LNCaP clone FGC (cell line): ENCODE measurements at regions not wholly inside any gene's neighbourhood (a gene's known extent, or its start where the extent isn't known, plus 50 kb on each side); places are given as distances from the start of the nearest gene placed in this dataset.

Experiments
- DNase-seq: peaks from one replicate; pipeline ENCODE4 v3.0.0-alpha.2; 2011; ENCODE audit warnings: low read depth
- H3K4me3 ChIP-seq: 2 replicates; pipeline ENCODE4 v1.5.1; 2011; ENCODE audit warnings: mild to moderate bottlenecking, low read depth, low read length, control low read depth
- TF ChIP-seq, protein P1 (sequence below): IDR thresholded peaks from 2 replicates; pipeline ENCODE4 v1.5.1; 2012; ENCODE audit warnings: mild to moderate bottlenecking; ENCODE audit not compliant: control insufficient read depth, insufficient read depth; ENCODE audit errors: extremely low read depth

DNA sequence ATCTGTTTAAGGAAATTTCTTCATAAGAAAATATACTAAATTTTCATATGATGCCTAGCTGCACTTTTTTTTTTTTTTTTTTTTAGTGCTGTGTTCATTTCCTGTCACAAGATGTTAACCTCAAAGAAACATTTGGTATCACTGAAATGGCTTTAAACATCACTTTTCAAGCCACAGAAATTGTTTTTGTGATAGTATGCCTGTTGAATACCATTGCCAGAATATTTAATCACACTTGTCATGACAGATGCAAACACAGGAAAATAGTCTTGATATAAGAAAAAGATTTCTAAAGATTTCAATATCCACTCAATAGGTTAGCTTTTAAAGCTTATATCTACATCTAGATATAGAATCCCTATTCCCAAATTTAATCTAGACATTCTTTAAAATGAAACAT, 608.5 kb upstream of the AGTR1 start:
- no peak for DNase-seq
- no peak overlapping the region for H3K4me3 ChIP-seq
- TF ChIP-seq, protein P1, sequence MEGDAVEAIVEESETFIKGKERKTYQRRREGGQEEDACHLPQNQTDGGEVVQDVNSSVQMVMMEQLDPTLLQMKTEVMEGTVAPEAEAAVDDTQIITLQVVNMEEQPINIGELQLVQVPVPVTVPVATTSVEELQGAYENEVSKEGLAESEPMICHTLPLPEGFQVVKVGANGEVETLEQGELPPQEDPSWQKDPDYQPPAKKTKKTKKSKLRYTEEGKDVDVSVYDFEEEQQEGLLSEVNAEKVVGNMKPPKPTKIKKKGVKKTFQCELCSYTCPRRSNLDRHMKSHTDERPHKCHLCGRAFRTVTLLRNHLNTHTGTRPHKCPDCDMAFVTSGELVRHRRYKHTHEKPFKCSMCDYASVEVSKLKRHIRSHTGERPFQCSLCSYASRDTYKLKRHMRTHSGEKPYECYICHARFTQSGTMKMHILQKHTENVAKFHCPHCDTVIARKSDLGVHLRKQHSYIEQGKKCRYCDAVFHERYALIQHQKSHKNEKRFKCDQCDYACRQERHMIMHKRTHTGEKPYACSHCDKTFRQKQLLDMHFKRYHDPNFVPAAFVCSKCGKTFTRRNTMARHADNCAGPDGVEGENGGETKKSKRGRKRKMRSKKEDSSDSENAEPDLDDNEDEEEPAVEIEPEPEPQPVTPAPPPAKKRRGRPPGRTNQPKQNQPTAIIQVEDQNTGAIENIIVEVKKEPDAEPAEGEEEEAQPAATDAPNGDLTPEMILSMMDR = no peak

DNA sequence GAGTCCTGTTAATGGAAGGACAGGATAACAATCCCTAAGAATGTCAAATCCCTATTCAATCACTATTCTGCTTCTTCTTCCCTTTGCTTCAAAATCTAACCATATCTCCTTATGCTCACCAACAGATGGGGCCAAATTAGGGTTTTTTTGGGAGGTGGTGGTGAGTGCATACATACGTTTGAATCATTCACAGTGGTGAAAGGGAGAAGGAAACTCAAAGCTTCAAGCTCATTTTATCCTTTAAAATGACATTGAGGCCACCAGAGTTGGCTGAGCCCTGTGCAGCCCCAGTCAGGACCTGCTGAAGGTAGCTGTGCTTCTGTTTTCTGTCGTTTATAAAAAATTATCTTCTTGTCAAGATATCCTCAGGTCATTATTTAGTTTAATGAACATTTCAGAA, 607.5 kb upstream of the AGTR1 start:
- TF ChIP-seq, protein P1 = no peak
- DNase-seq = no peak

DNA sequence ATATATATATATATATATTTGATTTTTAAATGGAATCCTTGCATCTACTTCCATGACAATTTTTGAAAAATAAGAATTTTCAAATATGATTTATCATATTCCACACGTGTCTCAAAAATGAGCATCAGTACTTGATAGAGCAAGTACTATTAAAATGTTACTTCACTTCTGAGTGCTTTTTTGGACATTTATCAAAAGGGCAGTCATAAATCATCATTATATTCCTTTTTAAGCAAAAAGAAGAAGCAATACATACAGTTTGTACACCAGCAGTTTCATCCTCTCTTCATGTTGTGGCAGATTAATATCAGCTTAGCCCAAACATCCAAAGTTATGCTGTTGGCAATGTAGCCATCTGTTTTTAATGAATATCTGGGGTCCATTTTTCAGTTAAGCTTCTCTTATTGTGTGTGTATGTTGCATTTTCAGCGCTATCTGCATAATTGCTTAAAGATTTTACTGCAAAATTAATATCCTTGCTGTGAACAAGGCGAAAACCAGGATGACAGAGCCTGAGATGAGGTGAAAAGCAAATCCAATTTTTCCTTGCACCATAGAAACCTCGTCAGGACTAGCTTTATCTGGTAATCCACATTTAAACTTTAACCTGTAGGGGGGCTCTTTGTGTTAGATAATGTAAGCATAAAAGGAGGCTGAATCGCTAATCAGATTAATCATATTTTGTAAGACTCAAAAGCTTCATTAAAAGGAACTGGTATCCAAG, 604.9 kb upstream of the AGTR1 start:
- TF ChIP-seq, protein P1 = no peak
- no peak for DNase-seq
- H3K4me3 ChIP-seq = no peak overlapping the region

More for the DNA sequence above, 607.5 kb upstream of the AGTR1 start:
- H3K4me3 ChIP-seq = no peak overlapping the region

DNA sequence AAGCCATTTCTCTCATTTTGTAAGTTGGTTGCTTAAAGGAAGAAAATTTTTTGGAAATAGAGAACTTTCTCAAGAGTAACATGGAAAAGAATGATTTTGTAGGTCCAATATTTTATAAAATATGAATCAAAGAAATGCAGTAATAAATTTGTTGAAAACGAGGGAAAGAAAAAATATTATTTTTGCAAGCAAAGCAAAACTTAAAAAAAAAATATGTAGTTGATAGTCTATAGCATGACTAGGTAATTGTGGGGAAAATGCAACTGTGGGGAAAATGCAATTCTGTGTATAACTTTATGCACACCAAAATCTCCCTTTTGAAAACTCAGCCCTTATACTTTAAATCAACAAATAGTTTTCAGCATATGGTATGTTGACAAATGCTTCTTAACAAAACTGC, 604.0 kb upstream of the AGTR1 start:
- no peak overlapping the region for H3K4me3 ChIP-seq
- TF ChIP-seq, protein P1 = no peak
- no peak for DNase-seq

DNA sequence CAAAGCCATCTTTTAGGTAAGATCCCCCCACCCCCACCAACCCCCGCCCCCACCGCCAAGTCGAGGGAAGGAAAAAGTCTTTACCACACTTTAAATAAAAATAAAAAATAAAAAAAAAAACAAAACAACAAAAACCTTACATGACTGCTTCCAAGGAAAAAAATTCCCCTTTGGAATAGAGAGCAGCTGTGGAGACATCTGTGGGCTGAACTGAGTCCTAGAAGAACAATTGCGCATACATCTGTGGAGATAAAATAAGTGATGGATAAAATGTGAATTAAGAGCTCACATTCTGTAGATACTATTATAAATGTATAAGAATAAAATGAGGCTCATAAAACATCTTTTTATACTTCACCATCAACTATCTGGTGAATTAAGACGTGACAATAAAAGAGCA, 601.7 kb upstream of the AGTR1 start:
- DNase-seq = no peak

DNA sequence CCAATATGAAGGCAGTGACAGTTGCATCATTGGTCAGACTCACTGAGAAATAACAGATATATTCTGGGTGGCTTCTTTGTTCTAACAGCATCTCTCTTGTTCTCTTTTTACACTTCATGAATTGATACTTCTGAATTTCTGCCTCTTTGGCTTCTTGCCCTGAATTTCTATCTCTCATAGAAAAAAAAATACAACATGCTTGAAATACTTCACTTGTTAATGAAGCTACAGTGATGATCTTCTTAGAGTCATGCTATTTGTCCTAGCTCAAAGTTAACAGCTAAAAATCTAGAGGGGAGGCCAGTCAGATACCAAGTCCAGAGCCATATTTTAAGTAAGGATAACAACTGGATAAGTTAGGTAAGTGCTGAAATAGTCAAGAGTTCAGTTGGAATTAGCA, 597.2 kb upstream of the AGTR1 start:
- no peak overlapping the region for H3K4me3 ChIP-seq
- DNase-seq = no peak
- TF ChIP-seq, protein P1 = no peak

More for the DNA sequence above, 601.7 kb upstream of the AGTR1 start:
- TF ChIP-seq, protein P1 = no peak
- no peak overlapping the region for H3K4me3 ChIP-seq

DNA sequence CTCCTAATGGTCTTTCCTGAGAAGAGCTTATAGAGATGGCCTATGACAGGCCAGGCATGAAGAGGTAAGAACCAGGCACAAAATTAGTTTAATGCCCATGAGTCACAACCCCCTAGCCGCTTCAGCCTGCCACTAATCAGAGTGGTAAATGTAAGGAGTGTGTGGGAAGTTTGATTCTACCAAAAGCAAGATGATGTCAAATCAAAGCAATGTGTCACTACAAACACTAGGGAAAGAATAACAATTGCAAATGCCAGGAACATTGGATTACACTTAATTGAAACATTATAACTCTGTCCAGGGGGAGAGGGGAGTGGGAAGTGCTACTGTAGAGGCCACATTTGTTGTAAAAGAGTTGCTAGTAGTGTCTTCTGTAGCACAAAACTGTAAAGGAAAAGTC, 596.6 kb upstream of the AGTR1 start:
- H3K4me3 ChIP-seq = no peak overlapping the region
- DNase-seq = no peak
- TF ChIP-seq, protein P1 = no peak
